NOMO-1 treated with dmso at 0.1 percent for 144 hours (cell line): ENCODE measurements at regions not wholly inside any gene's neighbourhood (a gene's known extent, or its start where the extent isn't known, plus 50 kb on each side); places are given as distances from the start of the nearest gene placed in this dataset.
"Not testable (repeated sequence)": the region's sequence is repeated elsewhere in the genome, so short reads cannot be mapped to it uniquely, and the experiment has no call there.

Source experiments
- DNase-seq: peaks from one replicate; lab custom pipeline; 2025; ENCODE audit not compliant: unreplicated experiment; lab: John Stamatoyannopoulos, UW

DNA sequence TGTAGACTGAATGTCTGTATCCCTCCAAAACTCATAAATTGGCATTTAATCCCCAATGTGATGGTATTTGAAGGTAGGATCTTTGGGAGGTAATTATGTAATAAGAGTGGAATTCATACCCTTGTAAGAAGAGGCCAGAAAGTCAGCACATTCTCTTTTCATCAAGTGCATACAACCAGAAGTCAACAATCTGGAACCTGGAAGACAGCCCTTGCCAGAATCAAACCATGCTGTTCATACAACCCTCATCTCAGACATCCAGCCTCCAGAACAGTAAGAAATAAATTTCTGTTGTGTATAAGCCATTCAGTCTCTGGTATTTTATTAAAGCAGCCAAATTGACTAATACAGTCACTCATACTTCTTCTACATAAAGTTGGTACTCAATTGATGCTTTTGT, 481.0 kb upstream of the SOX9 start:
- DNase-seq: no peak

GRCh38 chr17:71646890-71647289, 473.9 kb upstream of the SOX9 start:
- not testable (repeated sequence) for DNase-seq

- DNase-seq: not testable (repeated sequence)
Observed at GRCh38 chr17:71648342-71648741, 472.5 kb upstream of the SOX9 start.

DNA sequence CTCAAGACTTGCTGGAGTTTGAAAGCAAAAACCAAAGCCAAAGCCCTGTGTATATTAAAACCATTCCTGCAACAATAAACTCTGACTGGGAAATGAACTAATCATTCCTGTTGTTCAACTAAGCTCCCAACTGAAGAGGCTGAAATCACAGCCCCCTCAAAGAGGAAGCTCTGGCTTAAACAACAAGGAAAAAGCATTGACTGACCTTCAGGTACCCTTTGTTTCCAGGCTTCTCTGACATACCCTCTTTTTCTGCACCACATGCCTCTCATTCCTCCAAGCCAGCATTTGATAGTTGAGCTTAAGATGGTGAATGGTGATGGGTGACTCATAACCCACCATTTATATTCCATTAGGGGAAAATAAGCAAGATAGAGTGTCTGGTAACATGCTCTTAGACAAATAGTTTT, 470.9 kb upstream of the SOX9 start:
- DNase-seq: no peak

DNA sequence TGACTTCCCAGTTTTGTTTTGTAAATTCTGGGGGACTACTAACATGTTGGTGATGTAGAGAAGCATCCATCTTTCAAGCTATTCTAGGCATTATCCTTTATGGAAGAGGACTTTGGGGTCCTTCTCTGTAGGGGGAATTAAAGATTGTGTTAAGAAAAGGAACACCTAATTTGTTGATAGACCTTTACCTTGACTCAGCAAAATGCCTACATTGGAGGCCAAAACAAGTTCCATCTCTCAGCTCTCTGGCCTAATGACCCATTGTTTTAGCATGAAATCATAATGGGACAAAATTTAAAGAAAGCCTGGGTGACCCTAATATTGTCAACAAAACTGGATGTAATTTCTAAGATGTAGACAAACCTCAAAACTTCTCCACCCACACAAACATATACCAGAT, 465.3 kb upstream of the SOX9 start:
- no peak for DNase-seq

DNA sequence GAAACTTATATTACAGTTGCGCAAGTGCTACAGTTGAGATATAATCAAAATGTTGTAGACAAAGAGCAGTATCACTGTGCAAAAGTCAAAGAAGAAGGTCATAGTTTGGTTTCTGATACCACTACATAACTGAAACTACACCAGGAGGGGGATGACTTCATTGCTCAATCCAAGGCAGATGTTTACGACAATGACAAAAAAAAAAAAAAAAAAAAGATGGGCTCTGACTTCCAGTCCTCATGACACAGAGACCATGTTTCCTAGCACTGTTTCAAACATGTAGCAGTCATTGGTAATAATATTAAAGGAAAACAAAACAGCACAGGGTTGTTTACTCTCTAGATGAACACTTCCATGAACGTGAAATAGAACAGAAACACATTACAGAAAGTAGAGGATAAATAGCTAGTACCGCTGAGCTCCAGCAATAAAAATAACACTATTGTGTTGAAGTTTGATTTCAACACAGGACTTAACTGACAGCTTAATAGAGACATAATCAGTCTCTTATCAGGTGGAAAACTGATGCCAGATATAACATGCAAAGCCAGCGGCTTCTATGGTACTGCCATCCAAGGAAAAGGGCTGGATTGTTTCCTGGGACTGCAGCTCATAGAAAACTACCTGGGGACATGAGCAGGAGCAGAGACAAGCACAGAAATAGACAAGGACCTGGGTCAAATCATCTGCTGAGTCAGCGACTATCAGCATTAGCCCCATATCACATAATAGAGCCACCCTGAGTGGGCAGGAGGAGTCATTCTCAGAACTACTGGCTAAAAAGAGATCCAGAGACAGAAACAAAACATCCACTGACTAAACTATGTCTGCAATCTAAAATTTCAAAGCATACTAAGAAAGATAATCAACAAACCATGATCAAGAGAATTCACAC, 463.6 kb upstream of the SOX9 start:
- no peak for DNase-seq

DNA sequence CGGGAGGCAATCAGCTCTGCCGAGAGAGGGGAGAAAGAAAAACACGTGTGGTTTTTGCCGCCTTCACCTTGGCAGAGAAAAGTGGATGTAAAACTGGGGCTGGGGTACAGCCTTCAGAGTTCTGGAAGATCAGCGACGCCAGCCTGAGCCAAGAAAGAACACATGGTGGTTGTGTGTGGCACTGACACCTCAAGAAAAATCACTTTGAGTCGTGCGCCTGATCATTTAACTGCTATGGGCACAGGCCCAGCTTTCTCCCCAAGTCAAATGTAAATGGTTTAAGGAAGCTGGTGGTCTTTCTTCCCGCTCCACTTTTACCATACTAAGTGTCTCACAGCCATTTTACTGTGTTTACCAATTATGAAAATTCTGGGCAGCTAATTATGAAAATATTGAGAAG, 461.8 kb upstream of the SOX9 start:
- DNase-seq: no peak

DNA sequence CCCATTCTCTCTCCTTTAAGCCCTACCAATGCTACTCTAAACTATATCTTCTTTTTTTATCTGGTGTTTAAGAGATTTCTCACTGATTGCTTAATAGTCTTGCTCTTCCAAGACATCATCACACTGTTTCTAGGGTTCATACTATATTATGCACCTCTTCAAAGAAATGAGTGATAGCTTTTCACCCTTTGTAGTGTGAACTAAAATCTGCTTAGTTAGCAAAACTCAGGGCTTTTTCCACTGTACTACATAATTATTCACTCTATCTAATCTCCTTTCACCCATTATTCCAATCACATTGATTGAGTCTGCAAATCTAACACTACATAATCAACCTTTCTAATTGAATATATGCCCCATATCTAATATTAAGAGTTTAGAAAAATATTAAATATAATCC, 456.0 kb upstream of the SOX9 start:
- no peak for DNase-seq

DNA sequence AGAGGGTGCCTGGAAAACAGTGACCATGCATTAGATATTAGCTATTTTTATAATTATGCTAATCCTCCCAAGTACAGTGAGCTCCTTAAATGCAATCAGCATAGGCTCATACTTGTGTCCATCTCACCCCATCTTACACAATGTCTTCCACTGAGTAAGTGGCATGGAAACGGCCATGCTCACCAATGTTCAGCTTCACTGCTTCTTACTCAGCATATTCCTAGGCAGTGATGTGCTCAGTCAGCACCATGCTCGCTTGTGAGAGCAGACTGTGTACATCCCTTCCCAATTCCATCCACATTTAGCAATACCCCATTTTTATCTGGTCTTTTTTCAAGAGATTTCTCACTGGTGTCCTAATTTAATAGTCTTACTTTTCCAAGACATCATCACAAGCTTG, 454.8 kb upstream of the SOX9 start:
- DNase-seq: no peak

DNA sequence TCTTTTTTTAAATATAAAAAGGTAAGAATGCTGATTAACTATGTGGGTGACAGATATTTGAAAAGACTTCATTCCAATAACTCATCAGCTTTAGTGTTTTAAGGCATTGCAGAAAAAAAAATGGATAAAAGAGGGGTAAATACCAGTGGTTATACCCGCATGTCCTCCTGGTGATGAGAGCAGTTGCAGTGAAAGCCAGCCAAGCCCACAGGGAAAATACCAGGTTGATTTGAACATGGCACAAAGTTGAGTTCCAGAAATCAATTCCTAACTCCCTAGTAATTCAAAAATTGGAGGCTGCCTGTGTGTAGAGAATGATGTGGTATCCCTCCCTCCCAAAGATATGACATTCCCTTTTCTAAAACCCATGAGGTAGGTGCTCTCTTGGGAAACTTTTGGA, 453.2 kb upstream of the SOX9 start:
- DNase-seq: no peak

DNA sequence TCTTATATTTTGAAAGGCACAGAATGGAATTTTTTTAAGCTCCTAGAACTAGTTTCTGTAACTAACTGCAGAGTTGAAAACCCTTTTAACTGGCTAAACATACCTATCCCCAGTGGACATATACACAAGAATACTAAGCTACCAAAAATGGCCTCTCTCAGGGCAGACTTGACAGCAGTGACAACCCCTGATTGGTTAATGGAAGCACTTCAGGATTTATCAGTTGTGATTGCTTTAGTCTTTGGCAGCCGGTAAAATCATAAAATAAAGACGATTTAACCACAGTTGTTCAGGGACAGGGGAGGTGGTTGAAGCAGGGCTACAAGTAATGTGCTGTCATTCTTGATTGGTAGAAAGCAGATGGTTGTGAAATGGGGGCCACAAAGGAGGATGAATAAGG, 452.0 kb upstream of the SOX9 start:
- no peak for DNase-seq

- no peak for DNase-seq
Observed at GRCh38 chr17:71677439-71677838, 443.4 kb upstream of the SOX9 start.

- no peak for DNase-seq
Observed at GRCh38 chr17:71679832-71680231, 441.0 kb upstream of the SOX9 start.

DNA sequence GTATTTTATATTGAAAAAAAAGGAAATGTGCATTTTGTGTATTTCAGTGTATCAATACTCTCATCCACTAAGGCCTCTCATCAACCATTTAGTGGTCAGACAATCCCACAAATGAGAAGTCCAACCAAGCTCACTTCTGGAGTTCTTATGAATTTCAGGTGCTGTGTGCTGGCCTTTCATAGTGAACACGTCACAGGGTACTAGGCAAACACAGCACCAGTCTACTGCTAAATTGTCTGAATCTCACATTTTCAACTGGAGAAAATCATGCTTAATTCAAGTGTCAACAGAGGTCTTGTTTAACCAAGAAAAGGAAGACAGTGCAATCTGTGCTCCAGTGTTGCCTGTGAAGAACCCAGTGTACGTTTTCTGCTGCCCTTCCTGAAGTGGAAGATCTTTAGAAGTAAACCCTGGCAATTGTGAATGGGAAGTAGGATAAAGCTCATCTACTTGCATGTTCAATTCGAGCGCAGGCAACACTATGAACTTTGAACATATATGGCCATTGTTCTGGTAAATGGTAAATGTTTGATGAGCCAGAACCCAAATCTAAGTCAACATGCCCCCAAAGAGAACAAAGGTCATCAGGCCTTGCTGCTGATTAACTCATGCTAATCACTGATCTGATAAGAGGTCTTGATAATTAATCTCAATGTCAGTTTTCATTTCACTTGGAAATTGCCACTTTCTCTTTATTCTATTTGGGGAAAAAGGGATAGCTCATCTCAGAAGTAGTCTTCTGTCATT, 439.2 kb upstream of the SOX9 start:
- DNase-seq: no peak

GRCh38 chr17:71682174-71682494, 438.7 kb upstream of the SOX9 start:
- no peak for DNase-seq

DNA sequence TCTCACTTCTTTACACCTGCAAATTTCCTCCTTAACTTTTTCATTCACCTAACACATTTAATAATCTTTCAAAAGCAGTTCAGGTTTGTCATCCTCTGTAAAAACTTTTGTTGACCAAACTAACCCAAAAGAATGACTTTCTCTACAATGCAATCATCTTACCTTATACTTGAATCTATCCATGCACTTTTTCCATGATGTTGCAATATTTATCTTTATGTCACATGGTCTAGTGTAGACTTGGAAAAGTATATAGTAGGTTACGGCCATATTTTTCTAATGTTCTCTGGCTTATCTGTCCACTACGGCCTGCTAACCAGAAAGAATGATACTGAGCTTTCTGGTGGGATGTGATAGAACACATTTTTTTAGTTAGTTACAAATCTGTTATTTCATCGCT, 431.0 kb upstream of the SOX9 start:
- DNase-seq: no peak

DNA sequence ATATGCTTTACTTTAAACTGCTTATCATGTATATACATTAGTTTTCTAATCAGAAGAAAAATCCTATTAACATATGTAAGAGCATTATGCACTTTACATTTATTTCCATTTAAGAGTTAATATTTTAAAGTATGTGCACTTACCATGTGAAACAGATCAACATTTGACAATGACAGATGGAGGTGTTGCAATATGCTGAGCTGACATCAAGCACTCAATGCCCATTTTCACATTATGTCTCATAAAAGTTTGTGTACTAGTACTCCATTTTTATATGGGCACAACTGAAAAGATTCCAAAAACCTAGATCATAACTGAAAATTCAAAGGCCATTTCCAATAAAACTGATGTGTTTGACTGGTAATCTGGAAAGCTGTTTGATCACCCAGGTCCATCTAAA, 420.9 kb upstream of the SOX9 start:
- no peak for DNase-seq

- DNase-seq: no peak
Observed at GRCh38 chr17:71703701-71704100, 417.1 kb upstream of the SOX9 start.

DNA sequence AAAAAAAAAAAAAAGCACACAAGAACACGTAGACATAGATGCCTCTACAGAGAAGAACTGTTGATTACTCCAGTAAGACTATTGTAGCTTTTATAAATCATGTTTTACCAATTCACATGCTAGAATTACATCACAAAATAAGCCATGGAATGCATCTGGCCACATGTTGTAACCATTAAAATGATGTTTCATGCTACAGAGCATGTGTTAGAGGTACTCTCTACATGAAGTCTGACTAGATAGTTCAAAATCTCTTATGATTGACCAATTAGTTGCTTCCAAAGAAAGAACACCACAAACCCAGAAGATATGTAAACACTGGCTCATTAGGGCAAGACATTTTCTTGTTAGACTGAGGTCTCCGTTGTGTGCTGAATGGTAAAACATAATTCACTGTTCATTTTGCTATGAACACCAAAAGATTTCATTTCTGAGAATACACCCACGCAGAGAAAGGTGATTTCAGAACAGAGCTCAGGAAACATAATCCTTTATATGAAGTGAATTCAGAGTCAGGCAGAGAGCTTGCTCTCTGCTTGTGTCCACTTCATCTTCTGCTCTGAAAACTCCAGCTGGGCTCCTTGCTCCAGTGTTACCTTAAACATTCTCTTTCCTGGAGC, 411.4 kb upstream of the SOX9 start:
- no peak for DNase-seq

DNA sequence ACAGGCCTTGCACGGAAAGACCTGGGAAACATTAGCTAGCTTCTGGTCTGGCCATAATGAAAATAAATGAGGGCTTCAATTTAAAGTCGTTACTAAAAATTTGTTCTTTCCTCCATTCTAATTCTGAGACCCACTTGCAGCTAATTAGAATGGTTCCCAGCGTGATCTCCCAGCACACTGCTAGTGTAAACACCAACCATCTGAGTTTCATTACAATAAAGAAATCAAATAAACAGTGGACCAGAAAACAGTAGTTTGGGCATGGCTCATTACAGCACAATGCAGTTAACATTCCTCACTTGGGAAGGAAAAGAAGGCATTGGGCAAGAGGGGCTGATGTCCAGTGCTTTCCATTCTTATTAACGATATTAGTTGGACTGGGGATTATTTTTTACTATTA, 410.9 kb upstream of the SOX9 start:
- DNase-seq: no peak

DNA sequence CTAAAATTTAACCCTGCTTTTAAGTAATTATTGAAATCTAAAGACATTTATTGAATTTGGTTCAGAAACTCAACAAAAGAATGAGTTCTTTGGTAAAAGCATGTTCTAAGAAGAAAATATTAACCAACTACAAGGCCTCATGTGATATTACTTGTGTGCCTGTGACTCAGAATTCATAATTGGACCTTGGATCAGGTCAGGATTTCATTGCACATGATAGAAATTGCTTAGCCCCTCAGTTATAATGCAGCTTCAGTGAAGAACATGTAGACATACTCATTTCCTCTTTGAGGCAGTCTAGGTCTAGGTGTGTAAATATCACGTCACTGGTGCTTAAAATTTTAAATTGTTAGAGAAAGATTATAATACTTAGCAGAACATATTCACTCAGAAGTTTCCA, 410.0 kb upstream of the SOX9 start:
- DNase-seq: no peak

DNA sequence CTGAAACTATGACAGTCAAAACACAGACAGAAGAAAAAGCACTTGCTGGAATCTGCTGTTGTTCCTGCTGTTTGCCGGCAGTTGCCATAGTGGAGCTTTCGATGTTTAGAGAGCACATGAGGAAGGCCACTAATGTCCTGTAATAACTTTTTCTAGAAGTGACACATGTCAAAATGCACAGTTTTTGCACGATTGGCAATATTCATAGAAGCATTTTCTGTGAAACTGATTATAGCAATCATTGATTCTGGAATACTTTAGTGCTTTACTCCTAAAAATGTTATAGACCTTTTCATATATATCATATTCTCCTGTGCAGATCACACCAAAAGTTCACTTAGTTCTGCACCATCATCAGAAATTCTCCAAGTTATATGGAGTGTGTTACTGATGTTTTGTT, 407.0 kb upstream of the SOX9 start:
- no peak for DNase-seq
